GM18861 (cell line): ENCODE measurements at regions not wholly inside any gene's neighbourhood (a gene's known extent, or its start where the extent isn't known, plus 50 kb on each side); places are given as distances from the start of the nearest gene placed in this dataset.

Experiments used
- ATAC-seq: cut with Tn5 transposase; IDR thresholded peaks from one replicate; pipeline ENCODE4 v1.9.1; 2021; ENCODE audit not compliant: unreplicated experiment

DNA sequence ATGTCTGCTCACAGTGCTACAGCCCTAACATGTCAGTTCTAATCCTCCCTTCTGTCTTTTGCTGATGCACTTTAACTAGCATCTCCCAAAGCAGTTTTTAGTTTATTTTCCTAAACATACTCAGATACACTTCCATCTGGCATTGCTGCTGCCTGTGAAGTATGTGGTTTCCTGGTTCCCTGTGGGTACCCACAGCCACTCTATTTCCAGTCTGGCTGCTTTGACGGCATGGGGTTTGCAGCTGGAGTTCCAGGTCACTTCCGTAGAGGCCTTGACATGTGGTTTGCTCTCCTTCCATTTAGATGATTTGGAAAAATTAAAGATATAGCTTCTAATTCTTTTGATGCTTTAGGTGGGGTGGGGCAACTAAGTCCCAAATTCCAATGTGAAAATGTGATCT is 375.5 kb downstream of the PCDH20 start:
- no peak for ATAC-seq

DNA sequence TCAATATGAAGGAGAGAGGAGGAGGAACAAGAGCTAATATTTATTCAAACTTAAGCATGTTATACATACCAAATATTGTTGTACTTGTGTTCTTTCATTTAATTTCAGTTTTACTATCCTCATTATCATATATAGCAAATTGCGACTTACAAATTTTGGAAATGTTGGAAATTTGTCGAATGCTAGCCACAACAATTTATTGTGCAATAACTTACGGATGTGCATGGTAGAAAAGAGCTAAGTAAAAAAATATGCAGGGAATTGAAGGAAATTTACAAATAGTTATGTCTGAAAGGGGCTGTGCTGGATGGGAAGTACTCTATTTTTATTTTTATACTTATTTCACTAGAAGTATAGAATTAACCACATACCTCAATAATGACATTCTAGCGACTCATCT is 376.3 kb downstream of the PCDH20 start:
- ATAC-seq: no peak

DNA sequence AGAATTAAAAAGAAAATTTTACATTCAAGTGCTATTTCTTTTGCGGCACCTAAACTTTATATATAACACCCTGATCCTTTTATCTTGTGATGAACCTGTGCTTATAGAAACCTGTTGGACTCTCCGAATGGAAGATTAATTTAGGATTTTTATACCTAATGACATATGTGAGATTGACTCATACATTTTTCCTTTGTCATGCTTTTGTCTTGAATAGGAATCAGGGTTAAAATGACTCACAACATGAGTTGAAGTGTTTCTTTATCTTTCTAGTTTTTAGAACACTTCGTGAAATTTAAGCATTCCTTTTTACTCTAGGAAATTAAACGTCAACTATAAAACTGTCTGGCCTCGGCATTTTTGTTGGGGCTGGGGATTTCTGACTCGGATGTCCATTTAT is 378.9 kb downstream of the PCDH20 start:
- ATAC-seq: no peak

DNA sequence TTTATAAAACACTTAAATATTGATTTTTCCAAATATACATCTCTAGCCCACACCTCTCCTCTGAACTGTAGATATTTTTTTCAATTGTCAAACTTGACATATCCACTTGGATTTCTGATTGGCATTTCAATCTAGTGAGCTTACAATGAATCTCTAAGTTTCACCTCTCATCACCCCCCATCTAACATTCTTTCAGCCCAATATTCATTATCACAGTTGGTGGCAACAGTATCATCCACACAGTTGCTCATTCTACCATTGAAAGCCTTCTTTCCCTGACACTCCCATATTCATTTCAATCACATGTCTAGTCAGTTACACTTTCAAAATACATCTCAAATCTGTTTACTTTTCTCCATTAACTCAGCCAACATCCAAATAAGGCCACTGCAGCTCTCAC is 385.2 kb downstream of the PCDH20 start:
- ATAC-seq: no peak

DNA sequence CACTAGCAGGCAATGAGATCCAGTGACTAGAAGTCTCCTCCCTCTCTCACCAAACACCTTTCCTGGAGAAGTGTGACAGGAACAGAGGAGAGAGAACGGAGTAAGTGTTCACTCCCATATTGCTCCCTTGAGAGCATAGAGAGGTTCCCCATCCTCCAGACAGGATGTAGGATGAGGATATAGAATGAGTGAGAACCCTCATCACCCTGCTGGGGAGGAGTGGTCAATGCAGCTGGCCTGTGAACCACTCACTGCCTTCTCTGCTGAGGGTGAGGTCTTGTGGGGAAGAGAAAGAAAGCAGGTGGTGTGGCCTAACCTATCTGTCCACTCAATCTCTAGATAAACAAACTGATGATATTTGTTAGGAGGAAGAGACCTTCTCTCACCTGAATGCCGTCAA is 386.6 kb downstream of the PCDH20 start:
- ATAC-seq: no peak

DNA sequence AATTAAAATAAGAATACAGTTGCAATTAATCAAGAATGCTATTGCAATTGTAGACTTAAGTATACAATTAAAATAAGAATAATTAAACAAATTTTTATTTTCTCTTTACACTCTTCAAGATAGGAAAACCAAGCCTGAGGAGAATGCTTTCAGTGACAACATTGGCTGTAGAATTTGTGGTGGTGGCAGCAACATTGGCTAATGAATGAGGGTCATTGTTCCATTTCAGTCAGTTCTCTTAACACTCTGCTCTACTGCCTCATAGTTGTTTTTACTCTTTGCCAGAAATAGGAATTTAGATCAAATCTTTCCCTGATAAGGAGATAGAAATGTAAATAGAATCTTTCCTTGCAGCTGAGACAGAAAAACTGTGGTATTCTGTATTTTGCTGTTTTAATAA is 391.6 kb downstream of the PCDH20 start:
- ATAC-seq: no peak

DNA sequence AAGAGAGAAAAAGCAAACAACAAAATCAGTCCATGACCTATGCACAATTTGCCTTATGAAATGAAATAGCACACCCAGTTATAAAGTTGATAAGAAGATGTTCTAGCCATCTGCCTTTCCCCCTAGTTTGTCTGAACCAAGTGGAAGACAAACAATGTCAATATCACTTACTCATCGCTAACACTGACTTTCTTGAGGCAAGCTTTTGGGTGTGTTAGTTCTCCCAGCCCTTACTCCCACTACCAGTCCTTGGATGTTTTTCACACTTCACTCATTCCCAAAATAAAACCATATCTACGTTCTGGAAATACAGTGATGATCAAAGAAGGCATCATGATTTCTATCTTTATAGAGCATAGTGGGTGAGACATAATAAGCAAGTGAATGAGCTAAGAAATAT is 393.8 kb downstream of the PCDH20 start:
- ATAC-seq: no peak

DNA sequence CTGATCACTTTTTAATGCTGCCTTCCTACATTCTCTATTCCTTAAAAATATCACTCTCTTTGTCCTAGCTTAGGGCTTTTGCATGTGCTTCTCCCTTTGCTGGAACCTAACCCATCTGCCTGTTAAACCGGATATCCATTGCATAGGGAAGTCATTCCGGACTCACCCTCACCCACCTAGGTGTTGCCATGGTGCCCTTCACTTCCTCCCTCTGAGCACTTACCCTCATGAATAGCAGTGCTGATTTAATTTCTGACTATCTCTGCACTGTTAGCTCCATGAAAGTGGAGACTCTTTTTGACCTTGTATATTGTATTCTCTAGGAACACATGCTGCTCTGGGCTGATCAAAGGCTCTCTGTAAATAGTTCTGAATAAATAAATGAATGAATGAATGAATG is 401.9 kb downstream of the PCDH20 start:
- ATAC-seq: no peak

DNA sequence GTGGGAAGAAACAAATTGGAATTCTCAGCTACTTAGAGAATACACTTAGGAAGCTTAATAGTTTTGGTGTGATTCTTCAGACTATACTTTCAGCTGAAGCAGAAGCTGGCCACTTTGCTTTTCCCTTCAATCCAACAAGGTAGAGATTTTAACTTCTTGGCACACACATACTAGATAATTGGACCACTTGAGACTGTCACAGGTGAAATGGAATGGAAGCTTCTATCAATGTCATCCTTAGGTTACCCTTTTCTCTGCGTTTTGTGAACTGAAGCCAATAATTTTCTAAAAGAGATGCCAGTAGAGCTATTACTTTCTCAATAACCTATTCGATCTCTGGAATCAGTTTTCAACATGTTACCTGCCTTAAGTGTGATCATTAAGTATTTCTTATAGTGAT is 405.3 kb downstream of the PCDH20 start:
- no peak for ATAC-seq

DNA sequence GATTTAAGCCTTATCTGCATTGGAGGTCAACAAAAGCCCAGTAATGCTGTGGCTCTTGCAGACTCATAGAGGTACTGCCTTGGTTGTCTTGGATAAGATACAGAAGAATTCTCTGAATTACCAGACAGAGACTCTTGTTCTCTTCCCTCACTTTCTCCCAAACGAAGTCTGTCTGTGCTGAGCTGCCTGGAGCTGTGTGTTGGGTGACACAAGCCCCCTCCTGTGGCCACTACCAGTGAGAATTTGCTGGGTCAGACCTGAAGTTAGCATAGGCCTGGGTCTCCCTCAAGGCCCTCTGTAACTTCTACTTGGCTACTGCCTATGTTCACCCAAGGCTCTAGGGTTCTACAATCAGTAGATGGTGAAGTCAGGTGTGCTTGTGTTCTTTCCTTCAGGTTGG is 413.0 kb downstream of the PCDH20 start:
- no peak for ATAC-seq

DNA sequence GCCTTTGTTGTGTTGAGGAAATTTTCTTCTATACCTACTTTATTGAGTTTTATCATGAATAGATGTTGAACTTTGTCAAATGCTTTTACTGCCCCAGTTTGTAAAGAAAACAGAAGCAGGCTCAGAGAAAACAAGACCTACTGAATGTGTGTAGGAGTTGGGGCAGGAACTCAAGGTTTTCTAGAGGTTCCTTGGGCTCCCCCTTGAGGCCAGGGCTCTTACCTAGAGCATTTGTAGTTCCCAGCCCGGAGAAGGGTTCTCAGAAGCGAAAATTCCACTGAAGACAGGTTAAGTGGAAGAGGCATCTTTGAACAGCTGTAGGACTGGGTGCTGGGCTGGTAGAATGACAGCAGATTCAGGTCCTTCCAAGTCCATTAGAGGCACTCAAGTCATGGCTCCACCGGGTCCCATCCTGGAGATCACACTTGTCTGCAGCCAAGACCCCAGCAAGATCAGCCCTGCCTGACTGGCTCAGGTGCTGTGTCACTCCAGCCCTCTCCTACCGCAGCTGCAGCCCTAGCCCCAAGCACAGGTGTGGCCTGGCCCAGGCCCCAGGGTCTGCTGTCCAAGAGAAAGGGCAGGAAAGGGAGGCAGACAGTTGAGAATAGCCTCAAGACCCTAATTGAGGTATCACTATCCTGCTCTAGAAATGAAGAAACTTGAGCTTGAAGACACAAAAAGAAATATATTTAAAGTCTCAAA is 425.5 kb downstream of the PCDH20 start:
- ATAC-seq: no peak

DNA sequence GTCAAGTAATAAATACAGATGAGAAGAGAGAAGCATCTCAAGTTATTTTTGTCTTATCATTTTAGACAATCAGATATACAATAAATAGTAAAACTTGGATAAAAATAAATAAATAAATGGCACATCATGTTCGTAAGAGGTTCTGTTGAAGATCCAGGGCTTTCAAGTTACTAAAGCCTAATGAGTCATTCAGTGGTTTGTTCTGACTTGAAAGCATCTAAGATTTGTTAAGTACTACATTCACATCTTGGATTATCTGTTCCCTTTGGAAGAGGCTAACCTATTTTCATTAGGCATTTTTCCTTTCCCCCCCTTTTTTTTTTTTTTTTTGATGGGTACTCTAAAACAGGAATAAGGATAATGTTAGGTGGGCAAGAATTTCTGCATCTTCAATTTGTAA is 429.3 kb downstream of the PCDH20 start:
- no peak for ATAC-seq

DNA sequence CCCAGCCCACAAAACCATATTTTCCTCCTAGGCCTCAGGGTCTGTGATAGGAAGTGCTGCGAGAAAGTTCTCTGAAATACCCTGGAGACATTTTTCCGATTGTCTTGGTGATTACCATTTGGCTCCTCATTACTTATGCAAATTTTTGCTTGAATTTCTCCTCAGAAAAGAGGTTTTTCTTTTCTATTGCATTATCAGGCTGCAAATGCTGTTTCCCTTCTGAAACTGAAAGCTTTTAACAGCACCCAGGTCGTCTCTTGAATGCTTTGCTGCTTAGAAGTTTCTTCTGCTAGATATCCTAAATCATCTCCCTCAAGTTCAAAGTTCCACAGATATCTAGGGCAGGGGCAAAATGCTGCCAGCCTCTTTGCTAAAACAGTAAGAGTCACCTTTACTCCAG is 434.2 kb downstream of the PCDH20 start:
- ATAC-seq: no peak

DNA sequence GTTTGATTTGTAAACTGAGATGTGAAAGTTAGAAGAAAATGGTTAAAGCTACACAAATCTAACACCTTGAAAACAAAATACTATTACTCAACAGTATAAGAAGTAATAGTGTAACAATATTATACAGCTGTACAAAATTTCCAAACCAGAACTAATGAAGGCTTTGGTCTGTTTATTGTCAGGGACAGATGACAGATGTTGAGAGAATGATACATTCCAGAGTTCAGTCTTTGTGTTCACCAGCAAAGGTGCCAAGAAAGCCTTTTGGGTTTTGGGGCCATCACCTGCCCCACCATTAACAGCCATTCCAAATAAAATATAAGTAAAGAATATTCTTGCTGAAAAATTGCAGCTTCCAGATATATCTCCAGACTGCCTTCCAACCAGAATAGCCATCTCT is 439.3 kb downstream of the PCDH20 start:
- no peak for ATAC-seq

DNA sequence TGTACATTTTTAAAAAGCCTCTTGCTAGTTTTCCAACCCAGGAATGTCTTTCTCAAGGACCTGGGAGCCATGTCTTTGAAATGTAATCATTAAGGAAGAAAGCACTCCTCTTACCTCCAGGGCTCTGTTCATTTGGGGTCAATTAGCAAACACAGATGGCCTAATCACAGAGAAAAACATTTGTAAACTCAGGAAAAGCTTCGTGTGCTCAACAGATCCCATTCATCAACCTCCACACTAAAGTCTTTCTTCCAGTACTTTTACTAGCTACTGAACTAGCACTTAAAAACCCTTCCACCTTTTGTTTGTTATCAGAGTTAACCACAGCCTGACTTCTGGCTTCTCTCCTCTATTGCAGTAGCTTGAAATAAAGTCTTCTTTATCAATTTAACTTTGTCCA is 441.4 kb downstream of the PCDH20 start:
- ATAC-seq: no peak

DNA sequence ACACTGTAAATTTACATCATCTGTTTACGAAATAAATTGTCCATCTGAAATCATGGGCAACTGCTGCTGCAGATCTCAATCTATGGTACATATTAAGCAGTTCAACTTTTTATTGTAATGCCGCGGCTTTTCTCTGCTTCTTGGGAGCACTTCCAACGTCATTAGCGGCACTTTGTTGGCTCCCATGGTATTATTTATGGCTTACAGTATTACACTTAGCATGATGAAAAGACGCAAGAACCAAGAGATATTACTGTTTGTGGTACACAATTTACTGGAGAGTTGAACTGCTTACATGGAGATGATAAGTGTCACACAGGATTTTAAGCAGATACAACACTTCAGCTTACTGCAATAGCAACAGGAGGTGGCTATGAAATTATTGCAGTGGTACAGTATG is 442.1 kb downstream of the PCDH20 start:
- no peak for ATAC-seq

DNA sequence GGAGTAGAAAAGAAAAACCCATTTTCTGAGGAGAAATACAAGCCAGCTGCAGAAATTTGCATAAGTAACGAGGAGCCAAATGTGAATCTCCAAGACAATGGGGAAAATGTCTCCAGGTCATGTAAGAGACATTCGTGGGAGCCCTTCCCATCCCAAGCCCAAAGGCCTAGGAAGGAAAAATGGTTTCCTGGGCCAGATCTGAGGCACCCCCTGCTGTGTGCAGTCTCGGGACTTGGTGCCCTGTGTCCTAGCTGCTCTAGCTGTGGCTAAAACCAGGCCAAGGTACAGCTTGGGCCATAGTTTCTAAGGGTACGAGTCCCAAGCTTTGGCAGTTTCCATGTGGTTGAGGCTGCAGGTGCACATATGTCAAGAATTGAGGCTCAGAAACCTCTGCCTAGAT is 444.9 kb downstream of the PCDH20 start:
- no peak for ATAC-seq

DNA sequence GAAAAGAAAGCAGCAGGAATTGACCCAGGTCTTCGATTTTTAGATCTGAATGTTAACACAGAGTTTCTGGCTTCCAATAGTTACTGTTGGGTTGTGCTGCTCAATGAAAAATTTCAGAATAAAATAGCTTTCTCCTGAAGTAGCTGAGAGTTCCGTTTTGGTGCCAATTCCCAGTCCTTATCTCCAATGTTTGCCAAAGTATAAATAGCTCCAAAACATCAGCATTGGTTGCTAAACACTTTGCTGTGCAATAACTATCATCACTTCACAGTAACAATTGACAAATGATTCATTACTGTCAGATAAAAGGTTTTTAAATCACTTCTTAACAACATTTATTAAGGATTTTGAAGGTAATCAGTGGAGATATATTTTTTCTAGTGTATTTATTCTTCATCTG is 446.0 kb downstream of the PCDH20 start:
- ATAC-seq: no peak

DNA sequence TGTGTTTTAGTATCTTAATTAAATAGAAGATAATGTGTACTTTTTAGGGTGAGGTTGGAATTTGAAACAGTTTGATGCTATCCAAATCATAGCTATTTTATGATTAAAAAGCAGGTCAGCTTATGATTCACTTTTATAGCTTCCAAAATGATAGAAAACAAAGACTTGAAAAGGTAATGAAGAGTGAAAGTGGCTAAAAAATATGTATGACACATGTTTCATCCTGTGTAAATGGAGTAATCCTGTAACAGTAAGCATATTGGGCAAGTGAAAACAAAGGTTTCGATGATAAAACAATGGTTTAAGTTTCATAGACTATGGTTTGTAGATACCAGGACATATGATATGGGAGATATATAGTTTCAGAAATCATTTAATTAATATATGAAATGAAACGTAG is 456.2 kb downstream of the PCDH20 start:
- ATAC-seq: no peak

DNA sequence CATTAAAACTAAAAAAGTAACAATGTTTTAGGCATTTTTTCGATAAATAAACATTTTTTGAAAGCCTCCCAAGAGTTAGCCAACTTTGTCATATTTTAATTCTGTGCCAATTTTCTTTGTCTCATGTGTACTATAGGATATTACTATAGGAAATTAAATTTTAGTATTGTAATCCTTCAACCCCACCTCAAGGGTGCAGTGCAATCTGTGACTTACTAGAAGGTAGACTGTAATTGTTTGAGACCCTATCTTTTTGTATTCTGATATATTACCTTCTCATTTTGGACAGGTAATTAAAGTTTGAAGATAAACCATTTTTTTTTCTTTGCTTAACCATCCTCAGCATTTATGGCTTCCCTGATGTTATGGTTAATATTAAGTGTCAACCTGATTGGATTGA is 457.8 kb downstream of the PCDH20 start:
- ATAC-seq: no peak

DNA sequence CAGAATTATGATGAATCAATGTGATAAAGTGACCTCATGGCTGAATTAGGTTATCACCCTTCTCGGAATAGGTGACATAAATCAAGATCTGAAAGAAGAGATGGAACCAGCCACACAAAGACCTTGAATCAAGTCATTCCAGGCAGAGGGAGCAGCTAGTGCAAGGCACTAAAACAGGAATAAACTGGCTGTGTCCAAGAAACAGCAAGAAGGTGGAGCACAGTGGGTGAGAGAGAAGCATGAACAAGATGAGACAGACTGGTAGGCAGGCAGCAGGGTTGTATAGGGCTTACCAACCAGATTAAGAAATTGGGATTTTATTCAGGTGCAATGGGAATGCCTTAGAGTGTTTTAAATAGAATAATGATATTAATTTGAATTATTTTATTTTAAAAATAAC is 470.3 kb downstream of the PCDH20 start:
- no peak for ATAC-seq

DNA sequence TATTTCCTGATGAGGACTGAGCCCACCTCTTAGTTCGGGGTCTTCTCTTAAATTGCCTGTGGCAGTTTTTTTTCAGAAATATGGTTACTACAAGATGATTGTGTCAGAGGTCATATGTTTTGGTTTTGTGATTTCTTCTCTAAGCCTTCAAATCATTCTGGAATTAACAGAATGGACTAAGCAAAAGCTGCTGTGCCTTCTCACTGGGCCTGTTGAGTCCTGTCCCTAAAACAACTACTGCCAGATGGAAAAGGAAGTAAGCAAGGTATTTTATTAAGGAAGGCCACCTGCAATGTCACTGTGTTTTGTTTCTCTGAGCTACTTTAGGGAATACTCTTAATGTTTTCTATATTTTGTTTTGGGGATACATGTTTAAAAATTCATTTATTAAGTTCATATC is 470.8 kb downstream of the PCDH20 start:
- no peak for ATAC-seq

DNA sequence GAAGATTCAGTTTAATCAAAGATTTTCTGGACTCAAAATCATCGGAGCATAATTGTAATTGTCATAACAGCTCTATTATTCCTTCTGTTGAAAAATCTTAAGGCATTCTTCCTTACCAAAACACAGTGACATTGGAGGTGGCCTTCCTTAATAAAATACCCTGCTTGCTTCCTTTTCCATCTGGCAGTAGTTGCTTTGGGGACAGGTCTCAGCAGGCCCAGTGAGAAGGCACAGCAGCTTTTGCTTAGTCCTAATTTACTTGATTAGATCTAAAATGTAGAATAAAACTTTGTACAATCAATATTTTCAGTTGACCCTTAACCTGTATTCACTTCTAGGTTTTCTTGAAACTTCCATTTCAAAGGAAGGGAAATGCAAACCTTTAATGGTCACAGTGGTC is 471.6 kb downstream of the PCDH20 start:
- no peak for ATAC-seq

DNA sequence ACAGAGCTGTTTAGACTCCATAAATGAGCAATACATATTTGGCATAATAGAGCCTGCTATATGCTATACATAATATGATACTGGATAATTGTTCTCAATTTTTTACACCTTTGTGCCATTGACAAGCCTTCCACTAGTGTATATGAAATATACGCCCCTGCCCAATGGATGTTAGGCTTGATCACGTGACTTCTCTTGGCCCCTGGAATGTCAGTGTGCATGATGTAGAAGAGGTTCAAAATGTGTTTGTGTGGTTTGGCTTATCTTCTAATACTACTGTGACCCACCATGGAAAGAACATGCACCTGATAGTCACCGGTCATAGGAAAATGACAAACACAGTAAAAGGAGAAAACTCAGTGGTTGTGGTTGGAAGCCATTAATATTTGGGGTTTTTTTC is 479.4 kb downstream of the PCDH20 start:
- ATAC-seq: no peak
